C1 segment of cervical spinal cord (tissue), 14 donors: ENCODE measurements at regions not wholly inside any gene's neighbourhood (a gene's known extent, or its start where the extent isn't known, plus 50 kb on each side); places are given as distances from the start of the nearest gene placed in this dataset.
"Not testable (repeated sequence)": the region's sequence is repeated elsewhere in the genome, so short reads cannot be mapped to it uniquely, and the experiment has no call there.

ENCODE experiments used
- DNase-seq, 14 donors: peaks; one replicate each; lab custom pipeline; 2025; lab: John Stamatoyannopoulos, UW

- DNase-seq: no peak
Measured at GRCh38 chr20:46785958-46786357, 76.5 kb downstream of the SLC2A10 start.

- DNase-seq: no peak
Measured at GRCh38 chr20:46786566-46786965, 77.1 kb downstream of the SLC2A10 start.

- DNase-seq: no peak
Measured at GRCh38 chr20:46787991-46788762, 78.7 kb downstream of the SLC2A10 start.

- not testable (repeated sequence) for DNase-seq
Measured at GRCh38 chr20:46788763-46789091, 79.3 kb downstream of the SLC2A10 start.

GRCh38 chr20:46789339-46790028 is 80.0 kb downstream of the SLC2A10 start:
- no peak for DNase-seq

GRCh38 chr20:46791722-46792416 is 82.4 kb downstream of the SLC2A10 start:
- no peak for DNase-seq

- DNase-seq: no peak
Measured at GRCh38 chr20:46797206-46797605, 87.8 kb downstream of the SLC2A10 start.

GRCh38 chr20:46798430-46798829 is 89.0 kb downstream of the SLC2A10 start:
- DNase-seq: no peak

GRCh38 chr20:46799781-46800408 is 90.4 kb downstream of the SLC2A10 start:
- DNase-seq: no peak

- no peak for DNase-seq
Measured at GRCh38 chr20:46800409-46800804, 91.0 kb downstream of the SLC2A10 start.

GRCh38 chr20:46801003-46801702 is 91.7 kb downstream of the SLC2A10 start:
- no peak for DNase-seq

- no peak for DNase-seq
Measured at GRCh38 chr20:46802722-46803121, 91.9 kb upstream of the EYA2 start.

GRCh38 chr20:46803123-46804020 is 91.3 kb upstream of the EYA2 start:
- DNase-seq: peak in 1 of 14 donors; percentile 9

- no peak for DNase-seq
Measured at GRCh38 chr20:46804126-46804525, 90.5 kb upstream of the EYA2 start.

GRCh38 chr20:46805836-46806235 is 88.8 kb upstream of the EYA2 start:
- DNase-seq: no peak

- no peak for DNase-seq
Measured at GRCh38 chr20:46807998-46808397, 86.6 kb upstream of the EYA2 start.

- no peak for DNase-seq
Measured at GRCh38 chr20:46808565-46808964, 86.1 kb upstream of the EYA2 start.

GRCh38 chr20:46809706-46810360 is 84.8 kb upstream of the EYA2 start:
- DNase-seq: no peak

GRCh38 chr20:46810448-46811223 is 84.0 kb upstream of the EYA2 start:
- no peak for DNase-seq
